Right lobe of liver (tissue), 4 donors: ENCODE measurements at regions not wholly inside any gene's neighbourhood (a gene's known extent, or its start where the extent isn't known, plus 50 kb on each side); places are given as distances from the start of the nearest gene placed in this dataset.

Source experiments
- CTCF ChIP-seq, 4 donors: fragments of 200-600 bp in 3 of 4; fragments of 450-650 bp in 1 of 4; IDR thresholded peaks; one replicate each; pipeline versions ENCODE4 v1.5.1 to v1.8.0; 2016 to 2022; ENCODE audit warnings: antibody characterized with exemption in 4 of 4, mild to moderate bottlenecking in 2 of 4
- POLR2A ChIP-seq: fragments of 450-650 bp; IDR thresholded peaks from one replicate; pipeline ENCODE4 v1.6.1; 2017; ENCODE audit warnings: antibody characterized with exemption, mild to moderate bottlenecking
- donor health status: DM: no; HTN: no; CAD: no.
- donor health status: DM: no; HTN: no; CAD: no.
- donor health status: DM: no; HTN: yes; CAD: no.

GRCh38 chr1:195376190-195376589 is 1232.0 kb downstream of the KCNT2 start:
- TF ChIP-seq CTCF (IDR thresholded peaks at IDR 0.05) (peak in 1 of 4 donors; percentile 10), POLR2A (no peak)
